HEK293 (cell line): ENCODE measurements at regions not wholly inside any gene's neighbourhood (a gene's known extent, or its start where the extent isn't known, plus 50 kb on each side); places are given as distances from the start of the nearest gene placed in this dataset.

Experiments
- CTCF ChIA-PET: fragments of 350-600 bp; formaldehyde crosslinking; extraction: SDS; loops from one replicate; lab custom pipeline; 2021; ENCODE audit warnings: antibody characterized with exemption; lab: Yijun Ruan, JAX
- POLR2A ChIA-PET: fragments of 300-600 bp; formaldehyde crosslinking; extraction: SDS; loops from one replicate; lab custom pipeline; 2020; ENCODE audit warnings: antibody characterized with exemption, inconsistent platforms; lab: Yijun Ruan, JAX
- H3K27ac ChIP-seq: fragments of 200-500 bp; sonication (Bioruptor generic); 2 replicates; pipeline ENCODE4 v1.5.1; 2014; ENCODE audit warnings: low read depth, low read length, control low read depth, inconsistent platforms; ENCODE audit errors: extremely low read depth
- H3K36me3 ChIP-seq, 2 experiments: fragments of 200-500 bp in 1 of 2; sonication (Bioruptor generic) in 1 of 2; 1 replicate in 1 of 2; 2 replicates in 1 of 2; pipeline ENCODE4 v1.5.1; 2014 to 2017; ENCODE audit warnings: inconsistent platforms in 2 of 2, low read length in 2 of 2; ENCODE audit not compliant: control insufficient read depth in 2 of 2, insufficient read depth in 1 of 2
- H3K4me1 ChIP-seq: fragments of 200-500 bp; sonication (Bioruptor generic); 2 replicates; pipeline ENCODE4 v1.5.1; 2014; ENCODE audit warnings: mild to moderate bottlenecking, low read length, inconsistent platforms; ENCODE audit not compliant: control insufficient read depth, insufficient read depth
- H3K4me3 ChIP-seq: 2 replicates; pipeline ENCODE4 v1.5.1; 2011; ENCODE audit warnings: low read depth, mild to moderate bottlenecking, control low read depth, low read length, moderate library complexity
- H3K9me3 ChIP-seq: fragments of 200-500 bp; sonication (Bioruptor generic); 2 replicates; pipeline ENCODE4 v1.5.1; 2014; ENCODE audit warnings: low read depth, low read length, inconsistent platforms; ENCODE audit not compliant: control insufficient read depth, insufficient read depth
- GLIS1 ChIP-seq: fragments of 450-650 bp; formaldehyde crosslinking; IDR thresholded peaks from 2 replicates; pipeline ENCODE4 v1.5.1; 2016; ENCODE audit warnings: missing biosample characterization, missing genetic modification characterization
- GLIS2 ChIP-seq: fragments of 450-650 bp; formaldehyde crosslinking; IDR thresholded peaks from 2 replicates; pipeline ENCODE4 v1.5.1; 2016; ENCODE audit warnings: missing biosample characterization, missing genetic modification characterization
- INSM2 ChIP-seq: fragments of 450-650 bp; formaldehyde crosslinking; IDR thresholded peaks from 2 replicates; pipeline ENCODE4 v1.5.1; 2016; ENCODE audit warnings: missing biosample characterization, missing genetic modification characterization
- KLF16 ChIP-seq: fragments of 450-650 bp; formaldehyde crosslinking; IDR thresholded peaks from 2 replicates; pipeline ENCODE4 v1.5.1; 2017; ENCODE audit warnings: missing biosample characterization, missing genetic modification characterization
- WT1 ChIP-seq: fragments of 450-650 bp; formaldehyde crosslinking; IDR thresholded peaks from 2 replicates; pipeline ENCODE4 v1.5.1; 2016; ENCODE audit warnings: missing biosample characterization, missing genetic modification characterization
- ZBTB10 ChIP-seq: fragments of 450-650 bp; formaldehyde crosslinking; IDR thresholded peaks from 2 replicates; pipeline ENCODE4 v1.5.1; 2016; ENCODE audit warnings: missing biosample characterization, missing genetic modification characterization
- ZBTB21 ChIP-seq: fragments of 450-650 bp; formaldehyde crosslinking; IDR thresholded peaks from 2 replicates; pipeline ENCODE4 v1.5.1; 2017; ENCODE audit warnings: missing biosample characterization, missing genetic modification characterization
- ZFP41 ChIP-seq: fragments of 450-650 bp; formaldehyde crosslinking; IDR thresholded peaks from 2 replicates; pipeline ENCODE4 v1.5.1; 2016; ENCODE audit warnings: missing biosample characterization, missing genetic modification characterization, borderline replicate concordance
- ZFP69B ChIP-seq: fragments of 450-650 bp; formaldehyde crosslinking; IDR thresholded peaks from 2 replicates; pipeline ENCODE4 v1.5.1; 2016; ENCODE audit warnings: missing biosample characterization, missing genetic modification characterization
- ZIC2 ChIP-seq: fragments of 450-650 bp; formaldehyde crosslinking; IDR thresholded peaks from 2 replicates; pipeline ENCODE4 v1.5.1; 2016; ENCODE audit warnings: missing biosample characterization, missing genetic modification characterization
- ZNF112 ChIP-seq: fragments of 450-650 bp; formaldehyde crosslinking; IDR thresholded peaks from 2 replicates; pipeline ENCODE4 v1.5.0; 2017; ENCODE audit warnings: missing biosample characterization, missing genetic modification characterization
- ZNF114 ChIP-seq: fragments of 450-650 bp; formaldehyde crosslinking; IDR thresholded peaks from 2 replicates; pipeline ENCODE4 v1.5.0; 2017; ENCODE audit warnings: missing biosample characterization, missing genetic modification characterization
- ZNF169 ChIP-seq: fragments of 450-650 bp; formaldehyde crosslinking; IDR thresholded peaks from 2 replicates; pipeline ENCODE4 v1.5.1; 2016; ENCODE audit warnings: missing biosample characterization, missing genetic modification characterization
- ZNF19 ChIP-seq: fragments of 450-650 bp; formaldehyde crosslinking; IDR thresholded peaks from 2 replicates; pipeline ENCODE4; 2016; ENCODE audit warnings: missing biosample characterization, missing genetic modification characterization, low read depth
- ZNF223 ChIP-seq: fragments of 450-650 bp; formaldehyde crosslinking; IDR thresholded peaks from 2 replicates; pipeline ENCODE4 v1.5.1; 2016; ENCODE audit warnings: missing biosample characterization, missing genetic modification characterization
- ZNF26 ChIP-seq: fragments of 450-650 bp; formaldehyde crosslinking; IDR thresholded peaks from 2 replicates; pipeline ENCODE4 v1.5.1; 2016; ENCODE audit warnings: missing biosample characterization, missing genetic modification characterization
- ZNF274 ChIP-seq, 2 experiments: fragments of 200-500 bp in 1 of 2; fragments of 450-650 bp in 1 of 2; sonication (Bioruptor generic) in 1 of 2; formaldehyde crosslinking in 1 of 2; IDR thresholded peaks; 2 replicates each; pipeline versions ENCODE4 v1.5.1 to v1.6.1; 2014 to 2016; ENCODE audit warnings: borderline replicate concordance in 1 of 2, inconsistent platforms in 1 of 2, low read length in 1 of 2, missing biosample characterization in 1 of 2, missing genetic modification characterization in 1 of 2
- ZNF335 ChIP-seq: fragments of 450-650 bp; formaldehyde crosslinking; conservative IDR thresholded peaks from 2 replicates; pipeline ENCODE4 v1.5.1; 2016; ENCODE audit warnings: missing biosample characterization, missing genetic modification characterization
- ZNF350 ChIP-seq: fragments of 450-650 bp; formaldehyde crosslinking; IDR thresholded peaks from 2 replicates; pipeline ENCODE4 v1.5.0; 2017; ENCODE audit warnings: missing biosample characterization, mild to moderate bottlenecking, missing genetic modification characterization
- ZNF37A ChIP-seq: fragments of 450-650 bp; IDR thresholded peaks from 2 replicates; pipeline ENCODE4 v1.5.1; 2018; ENCODE audit warnings: missing biosample characterization, missing genetic modification characterization
- ZNF394 ChIP-seq: fragments of 450-650 bp; formaldehyde crosslinking; IDR thresholded peaks from 2 replicates; pipeline ENCODE4 v1.5.1; 2016; ENCODE audit warnings: missing biosample characterization, missing genetic modification characterization, mild to moderate bottlenecking, moderate library complexity, borderline replicate concordance
- ZNF433 ChIP-seq: fragments of 450-650 bp; formaldehyde crosslinking; IDR thresholded peaks from 2 replicates; pipeline ENCODE4 v1.5.1; 2016; ENCODE audit warnings: missing biosample characterization, missing genetic modification characterization, low read depth
- ZNF580 ChIP-seq: fragments of 450-650 bp; formaldehyde crosslinking; IDR thresholded peaks from 2 replicates; pipeline ENCODE4 v1.5.1; 2016; ENCODE audit warnings: missing biosample characterization, missing genetic modification characterization
- ZNF596 ChIP-seq: fragments of 450-650 bp; IDR thresholded peaks from 2 replicates; pipeline ENCODE4 v1.5.0; 2018; ENCODE audit warnings: missing biosample characterization, mild to moderate bottlenecking, missing genetic modification characterization, moderate library complexity
- ZNF600 ChIP-seq: fragments of 450-650 bp; formaldehyde crosslinking; IDR thresholded peaks from 2 replicates; pipeline ENCODE4 v1.5.1; 2016; ENCODE audit warnings: missing biosample characterization, missing genetic modification characterization
- ZNF654 ChIP-seq: fragments of 450-650 bp; formaldehyde crosslinking; IDR thresholded peaks from 2 replicates; pipeline ENCODE4 v1.5.1; 2016; ENCODE audit warnings: low read depth, missing biosample characterization, missing genetic modification characterization
- ZNF777 ChIP-seq: fragments of 450-650 bp; formaldehyde crosslinking; IDR thresholded peaks from 2 replicates; pipeline ENCODE4 v1.5.1; 2017; ENCODE audit warnings: missing biosample characterization, missing genetic modification characterization, borderline replicate concordance
- ZXDB ChIP-seq: fragments of 450-650 bp; formaldehyde crosslinking; IDR thresholded peaks from 2 replicates; pipeline ENCODE4 v1.5.1; 2016; ENCODE audit warnings: missing biosample characterization, missing genetic modification characterization

GRCh38 chr4:62131049-62131448 is 930.9 kb downstream of the ADGRL3 start:
- TF ChIP-seq ZNF350 = no peak
- no peak for TF ChIP-seq ZNF112
- no peak for TF ChIP-seq ZNF654
- TF ChIP-seq ZNF335 (tag by site-specific recombination) = no peak
- no peak for TF ChIP-seq ZNF223 (tag by site-specific recombination)
- no peak for TF ChIP-seq KLF16 (tag by site-specific recombination)
- no peak for TF ChIP-seq ZNF274 (IDR thresholded peaks at IDR 0.05; ENCODE audit: low read length)
- TF ChIP-seq ZNF274 (tag by site-specific recombination; IDR thresholded peaks at IDR 0.05; ENCODE audit: borderline replicate concordance) = no peak
- TF ChIP-seq ZXDB (tag by site-specific recombination) = no peak
- no peak for TF ChIP-seq ZNF26 (tag by site-specific recombination)
- TF ChIP-seq ZNF433 = no peak
- no peak for TF ChIP-seq ZNF114 (tag by site-specific recombination)
- no peak for TF ChIP-seq ZIC2
- TF ChIP-seq WT1 = no peak
- TF ChIP-seq INSM2 (tag by site-specific recombination) = no peak
- no peak for TF ChIP-seq ZFP69B (tag by site-specific recombination)
- TF ChIP-seq ZNF169 (tag by site-specific recombination) = no peak
- no peak for TF ChIP-seq ZFP41 (tag by site-specific recombination)
- no peak for TF ChIP-seq ZNF19
- Histone ChIP-seq H3K4me1 (no peaks in the 10 kb centered on the region), H3K9me3 (no peaks in the 10 kb centered on the region), H3K27ac (no peak overlapping the region), H3K36me3 (no peaks in the 10 kb centered on the region), H3K4me3 (no peak overlapping the region)
- ChIA-PET CTCF (no interaction called here), POLR2A (no interaction called here)

GRCh38 chr4:62130637-62131036 is 930.5 kb downstream of the ADGRL3 start:
- CTCF ChIA-PET = interaction anchor here (1.0 kb wide), 1 partner anchor 52 kb away, joined by 3 read pairs; no protein-coding TSS in a partner anchor
- POLR2A ChIA-PET = no interaction called here

GRCh38 chr4:62130230-62130629 is 930.1 kb downstream of the ADGRL3 start:
- POLR2A ChIA-PET = no interaction called here
- Histone ChIP-seq H3K27ac (no peak overlapping the region), H3K9me3 (no peaks in the 10 kb centered on the region), H3K4me1 (no peaks in the 10 kb centered on the region), H3K4me3 (no peak overlapping the region), H3K36me3 (no peaks in the 10 kb centered on the region)
- CTCF ChIA-PET = interaction anchor here (1.0 kb wide), 1 partner anchor 51 kb away, joined by 3 read pairs; no protein-coding TSS in a partner anchor
- TF ChIP-seq GLIS2 (no peak), ZNF600 (tag by site-specific recombination) (no peak), ZNF596 (tag by site-specific recombination) (no peak), ZBTB10 (tag by site-specific recombination) (no peak), ZNF580 (no peak), GLIS1 (tag by site-specific recombination) (no peak), ZNF394 (no peak), ZNF37A (tag by site-specific recombination) (no peak), ZNF777 (no peak)

More at GRCh38 chr4:62130637-62131036, 930.5 kb downstream of the ADGRL3 start:
- H3K36me3 ChIP-seq = no peaks in the 10 kb centered on the region
- no peaks in the 10 kb centered on the region for H3K4me1 ChIP-seq
- no peak overlapping the region for H3K4me3 ChIP-seq
- H3K9me3 ChIP-seq = no peaks in the 10 kb centered on the region
- no peak for TF ChIP-seq ZBTB21 (tag by site-specific recombination)
- no peak overlapping the region for H3K27ac ChIP-seq
